ENCODE measurements at regions not wholly inside any gene's neighbourhood (a gene's known extent, or its start where the extent isn't known, plus 50 kb on each side); places are given as distances from the start of the nearest gene placed in this dataset.

DNA sequence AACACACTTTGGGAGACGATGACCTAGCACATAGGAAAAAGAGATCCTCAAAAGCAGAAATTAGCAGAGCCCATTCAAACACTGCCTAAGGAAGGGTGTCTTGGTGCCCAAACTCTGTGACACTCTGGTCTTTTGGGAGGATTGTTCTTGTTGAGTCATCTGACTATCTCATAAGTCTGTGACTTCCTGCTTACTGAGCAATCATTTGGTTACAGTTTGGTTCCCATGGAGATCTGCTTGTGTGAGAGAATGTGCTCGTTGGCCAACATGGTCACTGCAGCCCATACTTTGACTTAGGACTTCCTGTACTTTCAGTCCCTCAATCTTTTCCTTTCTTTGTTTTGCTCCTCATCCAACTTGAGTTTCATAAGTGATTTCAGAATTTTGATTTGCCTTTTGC is 602.9 kb downstream of the NYAP2 start:
- TF ChIP-seq POLR2A (IDR thresholded peaks at IDR 0.05; ENCODE audit: low read depth, low read length) (no peak), POLR2AphosphoS5 (IDR thresholded peaks at IDR 0.05; ENCODE audit: low read depth, low read length) (no peak), TAF1 (IDR thresholded peaks at IDR 0.05; ENCODE audit: borderline replicate concordance, low read depth, low read length) (no peak)

All from GM12892 (cell line).